ENCODE measurements at regions not wholly inside any gene's neighbourhood (a gene's known extent, or its start where the extent isn't known, plus 50 kb on each side); places are given as distances from the start of the nearest gene placed in this dataset.

DNA sequence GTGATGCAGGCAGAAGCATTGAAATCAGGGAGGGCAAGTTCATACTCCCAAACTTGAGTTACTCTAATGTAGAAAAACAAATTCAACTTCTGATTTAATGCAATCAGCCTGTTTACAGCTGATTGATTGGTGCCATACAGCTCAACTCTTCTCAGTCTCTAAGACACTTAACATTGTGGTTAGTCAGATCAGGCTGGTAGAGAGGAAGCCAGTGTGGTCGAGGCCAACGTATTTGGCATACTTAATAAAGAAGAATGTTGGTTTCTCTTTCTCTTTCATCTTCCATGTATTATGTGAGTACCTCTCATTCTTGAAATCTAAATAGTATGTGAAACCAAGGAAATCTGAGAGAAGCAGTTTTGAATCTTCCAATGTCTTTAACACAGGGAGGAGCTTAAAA is 255.0 kb upstream of the SLITRK1 start:
- TF ChIP-seq CTCF (IDR thresholded peaks at IDR 0.05; ENCODE audit: poor library complexity) (no peak), EZH2phosphoT487 (IDR thresholded peaks at IDR 0.05; ENCODE audit: low read depth, severe bottlenecking, unreplicated experiment) (no peak), EZH2 (IDR thresholded peaks at IDR 0.05; ENCODE audit: borderline replicate concordance) (no peak)
